Sigmoid colon (tissue), 6 donors: ENCODE measurements at regions not wholly inside any gene's neighbourhood (a gene's known extent, or its start where the extent isn't known, plus 50 kb on each side); places are given as distances from the start of the nearest gene placed in this dataset.

Experiments
- DNase-seq: peaks from one replicate; pipeline ENCODE4 v3.0.0-alpha.2; 2019
- H3K27ac ChIP-seq, 4 donors: fragments of 200-600 bp; sonication (generic); one replicate each; pipeline ENCODE4 v1.5.1; 2016 to 2019; ENCODE audit warnings: mild to moderate bottlenecking in 1 of 4
- H3K27me3 ChIP-seq, 3 donors: fragments of 200-600 bp; sonication (generic); one replicate each; pipeline ENCODE4 v1.5.1; 2019; ENCODE audit warnings: mild to moderate bottlenecking in 1 of 3
- H3K36me3 ChIP-seq, 4 donors: fragments of 200-600 bp; sonication (generic); one replicate each; pipeline ENCODE4 v1.5.1; 2016 to 2019
- H3K4me1 ChIP-seq, 4 donors: fragments of 200-600 bp; sonication (generic); one replicate each; pipeline ENCODE4 v1.5.1; 2017 to 2019
- H3K4me3 ChIP-seq, 4 donors: fragments of 200-600 bp; sonication (generic); one replicate each; pipeline ENCODE4 v1.5.1; 2017 to 2019; ENCODE audit warnings: mild to moderate bottlenecking in 2 of 4, moderate library complexity in 1 of 4
- H3K9me3 ChIP-seq, 4 donors: fragments of 200-600 bp in 3 of 4; sonication (generic) in 3 of 4; one replicate each; pipeline versions ENCODE4 v1.5.1 to v1.6.1; 2013 to 2019
- EP300 ChIP-seq, 4 donors: sonication (generic); formaldehyde crosslinking; IDR thresholded peaks; one replicate each; pipeline ENCODE4 v1.6.1; 2017; ENCODE audit warnings: antibody characterized with exemption in 4 of 4
- POLR2A ChIP-seq, 2 donors: fragments of 450-650 bp; IDR thresholded peaks; one replicate each; pipeline ENCODE4 v1.6.1; 2016; ENCODE audit warnings: antibody characterized with exemption in 2 of 2, mild to moderate bottlenecking in 2 of 2, moderate library complexity in 2 of 2
- POLR2AphosphoS5 ChIP-seq, 4 donors: sonication (generic); formaldehyde crosslinking; IDR thresholded peaks; one replicate each; pipeline ENCODE4 v1.6.1; 2017; ENCODE audit warnings: antibody characterized with exemption in 4 of 4
- WGBS, 2 donors: extraction: QIAGEN DNeasy Blood & Tissue Kit; methylation state at CpG; one replicate each; pipeline ENCODE4 v1.1.7; 2013; 5-methylcytosine and 5-hydroxymethylcytosine counted together
- intact Hi-C: fragments of 100-400 bp; cut with DNase I; formaldehyde crosslinking; loops from one replicate; pipeline ENCODE4 v1.15.1; 2023
- small RNA-seq, 3 donors: library from RNA; depleted of rRNA; stranded (forward); fragments of <200 nt; gene quantifications; one replicate each; pipeline ENCODE3, GENCODE V24; 2016
- TF ChIP-seq, protein P1 (sequence below), 4 experiments: fragments of 450-650 bp in 3 of 4; fragments of 200-600 bp in 1 of 4; IDR thresholded peaks; one replicate each; pipeline ENCODE4 v1.5.1; 2016 to 2019; ENCODE audit warnings: antibody characterized with exemption in 4 of 4, mild to moderate bottlenecking in 3 of 4, moderate library complexity in 2 of 4
- donor health status: healthy with polysubstance abuse.
- donor health status: healthy.

- WGBS, 2 donors = 66 to 67% methylated on average over 4 of the region's 4 CpGs
- intact Hi-C loops = no loop called here
- H3K36me3 ChIP-seq = no peaks in the 10 kb centered on the region
- H3K9me3 ChIP-seq = peaks cover 0 to 5% (median 2%) of the 10 kb centered on the region in 4 donors
- no peak for DNase-seq
- no peaks in the 10 kb centered on the region for H3K4me1 ChIP-seq
- no peaks in the 10 kb centered on the region for H3K27me3 ChIP-seq
- TF ChIP-seq EP300 (IDR thresholded peaks at IDR 0.05) (no peak), POLR2AphosphoS5 (IDR thresholded peaks at IDR 0.05) (no peak), POLR2A (IDR thresholded peaks at IDR 0.05) (no peak)
- TF ChIP-seq, protein P1, sequence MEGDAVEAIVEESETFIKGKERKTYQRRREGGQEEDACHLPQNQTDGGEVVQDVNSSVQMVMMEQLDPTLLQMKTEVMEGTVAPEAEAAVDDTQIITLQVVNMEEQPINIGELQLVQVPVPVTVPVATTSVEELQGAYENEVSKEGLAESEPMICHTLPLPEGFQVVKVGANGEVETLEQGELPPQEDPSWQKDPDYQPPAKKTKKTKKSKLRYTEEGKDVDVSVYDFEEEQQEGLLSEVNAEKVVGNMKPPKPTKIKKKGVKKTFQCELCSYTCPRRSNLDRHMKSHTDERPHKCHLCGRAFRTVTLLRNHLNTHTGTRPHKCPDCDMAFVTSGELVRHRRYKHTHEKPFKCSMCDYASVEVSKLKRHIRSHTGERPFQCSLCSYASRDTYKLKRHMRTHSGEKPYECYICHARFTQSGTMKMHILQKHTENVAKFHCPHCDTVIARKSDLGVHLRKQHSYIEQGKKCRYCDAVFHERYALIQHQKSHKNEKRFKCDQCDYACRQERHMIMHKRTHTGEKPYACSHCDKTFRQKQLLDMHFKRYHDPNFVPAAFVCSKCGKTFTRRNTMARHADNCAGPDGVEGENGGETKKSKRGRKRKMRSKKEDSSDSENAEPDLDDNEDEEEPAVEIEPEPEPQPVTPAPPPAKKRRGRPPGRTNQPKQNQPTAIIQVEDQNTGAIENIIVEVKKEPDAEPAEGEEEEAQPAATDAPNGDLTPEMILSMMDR (IDR thresholded peaks at IDR 0.05) = no peak
- H3K27ac ChIP-seq = no peak overlapping the region
- no peak overlapping the region for H3K4me3 ChIP-seq
These were observed 257.6 kb upstream of the IMPG1 start for GRCh38 chr6:76330031-76330430.

DNA sequence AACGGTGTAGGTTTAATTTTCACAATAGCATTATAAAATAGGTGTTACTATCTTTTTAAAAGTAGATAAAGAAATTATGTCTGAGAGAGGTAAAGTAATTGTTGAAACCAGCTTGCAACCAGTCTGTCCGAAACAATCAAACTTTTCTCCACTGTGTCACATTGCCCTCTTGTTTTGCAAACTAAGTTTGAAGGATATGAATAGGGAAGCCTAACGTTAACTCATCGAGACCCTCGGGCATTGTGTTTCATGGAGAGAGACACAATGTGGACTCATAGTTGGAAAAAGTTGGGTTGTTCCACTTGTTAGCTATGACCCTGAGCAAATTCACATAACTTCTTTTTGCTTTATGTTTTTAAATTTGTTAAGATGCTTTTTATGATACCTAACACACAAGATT lies 254.4 kb upstream of the IMPG1 start:
- Histone ChIP-seq H3K4me3 (no peak overlapping the region), H3K4me1 (no peaks in the 10 kb centered on the region), H3K36me3 (no peaks in the 10 kb centered on the region), H3K9me3 (peaks cover 0 to 7% (median 0%) of the 10 kb centered on the region in 4 donors), H3K27ac (no peak overlapping the region), H3K27me3 (no peaks in the 10 kb centered on the region)
- 88 to 91% methylated on average over 5 of the region's 5 CpGs for WGBS, 2 donors
- intact Hi-C loops = no loop called here
- TF ChIP-seq EP300 (IDR thresholded peaks at IDR 0.05) = no peak
- TF ChIP-seq, protein P1 (IDR thresholded peaks at IDR 0.05) = no peak
- no peak for TF ChIP-seq POLR2AphosphoS5 (IDR thresholded peaks at IDR 0.05)
- no peak for TF ChIP-seq POLR2A (IDR thresholded peaks at IDR 0.05)
- DNase-seq = no peak

Small RNA genes lying in the stretch of these regions (small RNA-seq; reads per million reads assigned to genes)
- gene AL365222.1 = 0 reads per million in 3 donors
- gene RNU6-261P = 0 reads per million in 3 donors
- 0 reads per million in 3 donors for gene RNU6-84P
